SK-MEL-5 (cell line): ENCODE measurements at regions not wholly inside any gene's neighbourhood (a gene's known extent, or its start where the extent isn't known, plus 50 kb on each side); places are given as distances from the start of the nearest gene placed in this dataset.
A peak's percentile ranks its signal among the peaks of the same experiment; 100 is the strongest.

Experiments used
- DNase-seq: peaks from one replicate; pipeline ENCODE4 v3.0.0-alpha.2; 2016; ENCODE audit warnings: low read depth, low spot score
- in situ Hi-C: cut with HindIII; loops from 2 replicates; pipeline ENCODE4 v1.10.0; 2016; ENCODE audit warnings: low sequenced_read_pairs, high pct_unique_total_duplicates, low pct_unique_long_range_greater_than_20kb

GRCh38 chr5:107203243-107203642, 467.5 kb downstream of the EFNA5 start:
- no peak for DNase-seq
- in situ Hi-C loops = no loop called here

- no peak for DNase-seq
- in situ Hi-C loops = no loop called here
Observed at GRCh38 chr5:107199756-107200155, 471.0 kb downstream of the EFNA5 start.

- in situ Hi-C loops = no loop called here
- DNase-seq = no peak
Observed at GRCh38 chr5:107196500-107197059, 474.2 kb downstream of the EFNA5 start.

GRCh38 chr5:107195890-107196395, 474.8 kb downstream of the EFNA5 start:
- no peak for DNase-seq
- in situ Hi-C loops = no loop called here

GRCh38 chr5:107184871-107185270, 485.9 kb downstream of the EFNA5 start:
- in situ Hi-C loops = no loop called here
- DNase-seq = no peak

GRCh38 chr5:107184066-107184465, 486.7 kb downstream of the EFNA5 start:
- DNase-seq = no peak
- in situ Hi-C loops = no loop called here

- no peak for DNase-seq
- in situ Hi-C loops = no loop called here
Observed at GRCh38 chr5:107170620-107171019, 500.1 kb downstream of the EFNA5 start.

GRCh38 chr5:107169867-107170266, 500.9 kb downstream of the EFNA5 start:
- DNase-seq = no peak
- in situ Hi-C loops = no loop called here

- no peak for DNase-seq
- in situ Hi-C loops = no loop called here
Observed at GRCh38 chr5:107168848-107169752, 501.6 kb downstream of the EFNA5 start.

- no peak for DNase-seq
- in situ Hi-C loops = no loop called here
Observed at GRCh38 chr5:107168086-107168485, 502.7 kb downstream of the EFNA5 start.

GRCh38 chr5:107165296-107165695, 505.4 kb downstream of the EFNA5 start:
- in situ Hi-C loops = no loop called here
- DNase-seq = no peak

- in situ Hi-C loops = no loop called here
- DNase-seq = no peak
Observed at GRCh38 chr5:107157809-107158208, 512.9 kb downstream of the EFNA5 start.

- no peak for DNase-seq
- in situ Hi-C loops = no loop called here
Observed at GRCh38 chr5:107155707-107156106, 515.0 kb downstream of the EFNA5 start.

- in situ Hi-C loops = no loop called here
Observed at GRCh38 chr5:107154593-107154992, 516.1 kb downstream of the EFNA5 start.

GRCh38 chr5:107153283-107153682, 517.5 kb downstream of the EFNA5 start:
- in situ Hi-C loops = no loop called here
- DNase-seq = peak; percentile 14

More at GRCh38 chr5:107154593-107154992, 516.1 kb downstream of the EFNA5 start:
- no peak for DNase-seq

- no peak for DNase-seq
- in situ Hi-C loops = no loop called here
Observed at GRCh38 chr5:107149243-107150005, 521.3 kb downstream of the EFNA5 start.

- in situ Hi-C loops = no loop called here
- no peak for DNase-seq
Observed at GRCh38 chr5:107147589-107147988, 523.1 kb downstream of the EFNA5 start.

GRCh38 chr5:107146901-107147300, 523.8 kb downstream of the EFNA5 start:
- in situ Hi-C loops = no loop called here
- DNase-seq = no peak
